Stimulated activated CD4-positive, alpha-beta T cell treated with anti-CD3 and anti-CD28 coated beads, Interleukin-12 subunit alpha, Interleukin-12 subunit beta, amount 100 ng/mL, for 24 hours (primary cell): ENCODE measurements at regions not wholly inside any gene's neighbourhood (a gene's known extent, or its start where the extent isn't known, plus 50 kb on each side); places are given as distances from the start of the nearest gene placed in this dataset.

ENCODE experiments used
- DNase-seq, 2 experiments: peaks; one replicate each; pipeline ENCODE4 v3.0.0-alpha.2; 2020; ENCODE audit warnings: low read depth in 2 of 2

DNA sequence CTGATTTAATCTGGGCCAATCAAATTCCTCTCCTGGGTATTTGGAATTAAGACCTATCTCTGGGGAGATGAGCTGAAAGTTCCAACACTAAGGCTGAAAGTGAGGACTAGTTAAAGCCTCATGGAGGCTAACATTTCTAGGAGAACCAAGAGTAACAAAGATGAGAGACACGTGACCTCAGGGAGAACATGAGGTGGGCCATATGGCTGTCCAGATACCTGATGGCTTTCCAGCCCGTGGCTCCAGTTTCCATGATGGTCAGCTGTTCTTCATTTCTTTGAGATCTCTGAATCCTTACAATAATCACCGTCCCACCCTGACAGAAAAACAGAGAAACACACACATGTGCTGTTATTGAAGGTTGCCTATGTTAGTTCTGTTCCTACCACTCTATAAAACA, 66.1 kb downstream of the LEPR start:
- DNase-seq: no peak

GRCh38 chr1:65489481-65489880, 69.0 kb downstream of the LEPR start:
- no peak for DNase-seq

DNA sequence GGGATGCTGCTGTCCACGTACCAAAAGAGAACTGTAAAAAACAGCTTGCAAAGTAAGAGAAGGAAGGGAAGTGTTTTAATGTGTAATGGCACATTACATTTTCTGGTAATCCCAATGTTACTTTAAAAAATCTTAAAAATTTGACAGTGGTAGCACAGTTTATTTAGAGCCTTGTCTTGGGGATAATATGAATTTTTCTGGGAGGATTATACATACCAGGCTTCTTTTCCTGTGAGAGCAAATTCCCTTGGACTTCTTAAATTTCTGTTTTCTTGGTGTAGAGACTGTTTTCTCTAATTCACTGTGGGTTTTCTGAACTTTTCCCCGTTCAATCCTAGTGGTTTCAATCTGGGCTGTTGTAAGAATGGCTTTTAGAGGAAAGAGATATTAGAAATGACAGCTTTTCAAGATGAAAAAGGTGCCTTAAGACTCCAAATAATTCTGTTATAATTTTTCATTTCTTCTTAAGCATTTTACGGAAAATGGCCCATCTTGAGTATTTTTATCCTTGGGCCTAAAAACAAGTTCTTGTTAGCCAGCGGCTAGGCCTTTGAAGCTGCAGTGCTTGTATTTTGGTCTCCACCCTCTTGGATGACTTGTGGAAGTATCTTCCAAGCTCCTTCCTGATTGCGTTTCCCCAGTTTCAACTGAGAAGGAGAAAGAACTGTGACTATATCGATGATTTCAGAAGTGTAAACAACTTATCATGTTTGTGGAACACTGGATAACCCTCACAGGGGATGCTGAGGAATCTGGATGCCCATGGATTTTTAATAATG, 70.0 kb downstream of the LEPR start:
- DNase-seq: no peak

- no peak for DNase-seq
Observed at GRCh38 chr1:65491472-65491871, 71.0 kb downstream of the LEPR start.

- no peak for DNase-seq
Observed at GRCh38 chr1:65493802-65494201, 73.3 kb downstream of the LEPR start.

- DNase-seq: no peak
Observed at GRCh38 chr1:65494671-65495070, 74.2 kb downstream of the LEPR start.

- DNase-seq: no peak
Observed at GRCh38 chr1:65495137-65495536, 74.7 kb downstream of the LEPR start.

DNA sequence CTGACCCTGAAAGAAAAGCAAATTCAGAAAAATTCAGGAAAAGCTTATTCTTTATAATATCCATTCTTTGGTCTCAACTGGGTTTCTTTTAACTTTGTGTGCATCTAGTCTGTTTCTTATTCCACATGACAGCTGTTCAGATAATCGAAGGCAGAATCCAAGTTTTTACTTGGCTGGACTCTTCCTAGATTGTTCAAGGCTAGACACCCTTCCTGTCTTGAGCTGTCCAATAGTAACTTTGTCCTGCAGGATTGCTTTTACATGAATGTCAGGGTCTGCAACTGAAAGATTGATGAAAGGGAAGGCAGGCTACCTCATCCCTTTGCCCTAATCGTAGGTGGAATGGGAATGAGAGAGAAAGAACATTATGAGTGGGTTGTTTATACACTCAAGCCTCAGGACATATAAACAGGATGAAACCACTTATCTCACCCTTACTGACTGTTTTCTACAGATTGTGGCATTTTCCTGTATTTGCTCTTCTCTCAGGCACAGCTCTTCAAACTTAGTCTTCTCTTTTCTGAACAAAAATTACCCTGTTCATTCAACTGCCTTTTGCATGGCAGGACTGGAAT, 76.9 kb downstream of the LEPR start:
- DNase-seq: no peak

- DNase-seq: no peak
Observed at GRCh38 chr1:65503427-65503826, 83.0 kb downstream of the LEPR start.

DNA sequence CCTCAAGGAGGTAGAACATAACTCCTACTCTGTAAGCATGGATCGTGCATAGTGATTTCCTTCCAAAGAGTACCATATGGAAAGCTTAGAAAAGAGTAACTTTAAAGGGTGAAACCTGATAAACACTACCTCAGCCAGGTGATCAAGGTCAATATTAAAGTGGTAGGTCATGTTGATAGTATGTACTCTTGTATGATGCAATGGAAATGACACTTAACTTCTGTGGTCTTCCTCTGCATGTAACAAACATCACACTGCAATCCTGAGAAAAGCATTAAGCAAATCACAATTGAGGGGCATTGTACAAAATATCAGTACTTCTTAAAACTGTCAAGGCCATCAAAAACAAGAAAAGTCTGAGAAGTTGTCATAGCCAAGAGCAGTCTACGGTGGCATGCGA, 83.8 kb downstream of the LEPR start:
- DNase-seq: no peak

- DNase-seq: no peak
Observed at GRCh38 chr1:65505547-65506300, 85.3 kb downstream of the LEPR start.

GRCh38 chr1:65508051-65508450, 87.6 kb downstream of the LEPR start:
- DNase-seq: no peak

DNA sequence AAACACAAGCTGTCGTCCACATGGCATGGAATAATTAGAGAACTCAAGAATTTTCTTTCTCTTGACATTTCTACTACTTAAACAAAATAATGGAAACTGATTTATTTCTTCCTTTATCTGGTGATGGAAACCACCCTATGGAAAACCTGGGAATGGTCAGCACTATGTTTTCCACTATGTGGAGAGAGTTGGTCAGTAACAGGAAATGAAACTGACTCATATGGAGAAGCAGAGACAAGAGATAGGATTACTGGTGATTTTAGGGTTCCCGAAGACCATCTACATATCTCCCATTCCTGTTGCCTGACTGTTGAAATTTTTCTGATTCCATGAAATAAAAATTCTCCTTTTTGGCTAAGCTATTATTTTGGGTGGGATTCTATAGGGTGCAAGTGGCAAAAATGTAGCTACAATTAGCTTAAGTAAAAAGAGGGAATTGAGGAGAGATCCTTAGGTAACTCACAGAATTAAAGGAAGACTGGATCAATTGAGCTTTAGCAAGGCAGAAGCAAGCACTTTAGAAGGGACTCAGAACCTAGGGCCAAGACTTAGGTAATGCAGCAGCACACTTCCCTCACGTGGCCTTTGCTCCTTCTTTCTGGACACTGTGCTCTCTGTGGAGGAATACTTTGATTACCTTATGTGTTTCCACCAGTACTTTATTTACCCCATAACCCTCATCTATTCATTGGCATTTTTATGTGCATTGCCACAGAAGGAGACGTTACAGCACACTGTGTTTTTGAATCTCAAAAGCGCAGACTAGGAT, 89.6 kb downstream of the LEPR start:
- no peak for DNase-seq

DNA sequence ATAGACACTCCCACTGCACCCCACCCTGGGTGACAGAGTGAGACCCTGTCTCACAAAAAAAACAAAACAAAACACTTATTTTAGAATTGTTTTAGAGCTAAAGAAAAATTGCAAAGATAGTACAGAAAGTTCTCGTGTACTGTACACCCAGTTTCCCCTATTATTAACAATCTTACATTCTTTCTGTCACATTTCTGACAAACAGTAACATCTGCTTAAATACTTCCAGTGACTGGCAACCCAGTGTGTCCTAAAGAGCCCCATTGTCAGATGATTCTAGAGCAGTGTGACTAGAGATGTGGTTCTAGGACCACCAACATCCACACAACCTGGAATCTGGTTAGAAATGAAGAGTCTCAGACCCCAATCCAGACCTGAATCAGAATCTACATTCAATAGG, 90.5 kb downstream of the LEPR start:
- no peak for DNase-seq

DNA sequence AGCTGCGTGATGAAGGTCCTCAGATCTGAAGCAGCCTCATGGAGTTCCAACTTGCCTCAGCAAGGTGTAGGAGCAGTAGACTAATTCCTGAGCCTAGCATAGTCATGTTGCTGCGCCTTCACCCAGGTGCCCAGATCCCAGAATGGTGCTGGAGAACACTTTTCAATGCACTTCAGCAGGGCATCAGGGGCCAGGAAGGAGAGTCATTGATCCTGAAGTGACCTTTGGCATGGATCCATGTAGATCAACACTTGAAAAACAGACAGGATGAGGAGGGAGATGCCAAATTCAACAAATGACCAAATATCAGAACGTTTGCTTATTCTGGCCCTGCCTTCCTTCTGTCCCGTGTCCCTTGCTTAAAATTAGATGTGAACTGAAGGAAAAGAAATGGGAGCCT, 91.9 kb downstream of the LEPR start:
- no peak for DNase-seq

- DNase-seq: no peak
Observed at GRCh38 chr1:65512967-65513780, 92.7 kb downstream of the LEPR start.

GRCh38 chr1:65514041-65514440, 93.6 kb downstream of the LEPR start:
- DNase-seq: no peak

GRCh38 chr1:65524931-65525265, 104.4 kb downstream of the LEPR start:
- no peak for DNase-seq

GRCh38 chr1:65525266-65526048, 105.0 kb downstream of the LEPR start:
- DNase-seq: no peak

DNA sequence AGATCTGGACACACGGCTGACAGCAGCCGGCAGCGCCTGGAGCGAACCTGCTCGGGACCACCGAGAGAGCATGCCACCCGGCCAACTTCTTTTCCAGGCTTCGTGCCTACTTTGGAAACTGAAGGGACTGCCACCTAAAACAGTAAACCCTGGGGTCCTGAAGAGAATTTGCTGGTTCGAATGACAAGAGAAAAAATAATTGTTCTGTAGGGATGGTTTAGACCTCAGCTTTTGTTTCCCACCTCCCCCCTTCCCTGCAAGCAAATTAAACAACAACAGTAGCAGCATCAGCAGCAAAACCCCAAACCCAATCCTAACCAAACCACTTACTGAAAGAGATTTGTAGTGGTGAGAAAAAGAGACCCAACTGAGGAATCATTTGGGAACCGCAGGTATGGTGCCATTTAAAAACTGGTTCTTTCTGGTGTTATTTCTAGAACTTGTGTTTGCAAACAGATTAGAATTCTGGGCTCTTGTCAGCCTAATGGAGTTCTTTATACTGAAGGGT, 105.6 kb downstream of the LEPR start:
- DNase-seq: no peak

GRCh38 chr1:65527190-65527589, 106.7 kb downstream of the LEPR start:
- no peak for DNase-seq
